ENCODE measurements at regions not wholly inside any gene's neighbourhood (a gene's known extent, or its start where the extent isn't known, plus 50 kb on each side); places are given as distances from the start of the nearest gene placed in this dataset.

- no peaks in the 10 kb centered on the region for H3K79me2 ChIP-seq (ENCODE audit: insufficient read depth, low read depth)
- no peak for TF ChIP-seq CTCF (conservative IDR thresholded peaks at IDR 0.05; ENCODE audit: low read depth, low read length)
- no peak overlapping the region for H3K9ac ChIP-seq
- H3K4me3 ChIP-seq (IDR thresholded peaks at IDR 0.05; ENCODE audit: insufficient read depth, low read depth, low read length) = no peak overlapping the region
- H3K4me1 ChIP-seq (ENCODE audit: low read depth, poor library complexity, severe bottlenecking) = no peaks in the 10 kb centered on the region
- no peaks in the 10 kb centered on the region for H4K20me1 ChIP-seq (ENCODE audit: insufficient read depth)
- H3K36me3 ChIP-seq (ENCODE audit: insufficient read depth) = no peaks in the 10 kb centered on the region
- no peak overlapping the region for H3K4me2 ChIP-seq
- H2AFZ ChIP-seq (ENCODE audit: low read depth) = no peak overlapping the region
- H3K27ac ChIP-seq = no peak overlapping the region
- H3K27me3 ChIP-seq (ENCODE audit: insufficient read depth, low read depth) = no peaks in the 10 kb centered on the region
These were observed 668.6 kb downstream of the GABRG1 start for GRCh38 chr4:45455217-45455616.

GRCh38 chr4:45453258-45453853 is 670.5 kb downstream of the GABRG1 start:
- Histone ChIP-seq H3K4me2 (no peak overlapping the region), H3K36me3 (ENCODE audit: insufficient read depth) (no peaks in the 10 kb centered on the region)
- TF ChIP-seq CTCF (conservative IDR thresholded peaks at IDR 0.05; ENCODE audit: low read depth, low read length) = peak; percentile 37; the same call in 1 of the 2 replicates

GRCh38 chr4:45442466-45442865 is 681.4 kb downstream of the GABRG1 start:
- no peak for TF ChIP-seq CTCF (conservative IDR thresholded peaks at IDR 0.05; ENCODE audit: low read depth, low read length)
- no peak overlapping the region for H3K4me2 ChIP-seq
- no peak overlapping the region for H3K27ac ChIP-seq
- H3K9ac ChIP-seq = no peak overlapping the region
- no peak overlapping the region for H2AFZ ChIP-seq (ENCODE audit: low read depth)
- H3K36me3 ChIP-seq (ENCODE audit: insufficient read depth) = no peaks in the 10 kb centered on the region
- no peaks in the 10 kb centered on the region for H3K79me2 ChIP-seq (ENCODE audit: insufficient read depth, low read depth)
- H3K4me3 ChIP-seq (IDR thresholded peaks at IDR 0.05; ENCODE audit: insufficient read depth, low read depth, low read length) = no peak overlapping the region
- H4K20me1 ChIP-seq (ENCODE audit: insufficient read depth) = no peaks in the 10 kb centered on the region
- H3K4me1 ChIP-seq (ENCODE audit: low read depth, poor library complexity, severe bottlenecking) = no peaks in the 10 kb centered on the region
- no peaks in the 10 kb centered on the region for H3K27me3 ChIP-seq (ENCODE audit: insufficient read depth, low read depth)

More at GRCh38 chr4:45453258-45453853, 670.5 kb downstream of the GABRG1 start:
- H3K27ac ChIP-seq = no peak overlapping the region
- no peaks in the 10 kb centered on the region for H4K20me1 ChIP-seq (ENCODE audit: insufficient read depth)
- H3K4me1 ChIP-seq (ENCODE audit: low read depth, poor library complexity, severe bottlenecking) = no peaks in the 10 kb centered on the region
- H3K4me3 ChIP-seq (IDR thresholded peaks at IDR 0.05; ENCODE audit: insufficient read depth, low read depth, low read length) = no peak overlapping the region
- H3K9ac ChIP-seq = no peak overlapping the region
- no peak overlapping the region for H2AFZ ChIP-seq (ENCODE audit: low read depth)
- H3K79me2 ChIP-seq (ENCODE audit: insufficient read depth, low read depth) = no peaks in the 10 kb centered on the region
- H3K27me3 ChIP-seq (ENCODE audit: insufficient read depth, low read depth) = no peaks in the 10 kb centered on the region

- no peak for TF ChIP-seq CTCF (conservative IDR thresholded peaks at IDR 0.05; ENCODE audit: low read depth, low read length)
- no peak overlapping the region for H3K4me3 ChIP-seq (IDR thresholded peaks at IDR 0.05; ENCODE audit: insufficient read depth, low read depth, low read length)
- no peak overlapping the region for H3K27ac ChIP-seq
- no peaks in the 10 kb centered on the region for H3K79me2 ChIP-seq (ENCODE audit: insufficient read depth, low read depth)
- H4K20me1 ChIP-seq (ENCODE audit: insufficient read depth) = no peaks in the 10 kb centered on the region
- H3K36me3 ChIP-seq (ENCODE audit: insufficient read depth) = no peaks in the 10 kb centered on the region
- H2AFZ ChIP-seq (ENCODE audit: low read depth) = no peak overlapping the region
- no peaks in the 10 kb centered on the region for H3K4me1 ChIP-seq (ENCODE audit: low read depth, poor library complexity, severe bottlenecking)
- H3K27me3 ChIP-seq (ENCODE audit: insufficient read depth, low read depth) = no peaks in the 10 kb centered on the region
- no peak overlapping the region for H3K4me2 ChIP-seq
- H3K9ac ChIP-seq = no peak overlapping the region
These were observed 685.8 kb downstream of the GABRG1 start for GRCh38 chr4:45438047-45438446.

Data from KMS-11 (cell line).